MCF 10A (cell line): ENCODE measurements at regions not wholly inside any gene's neighbourhood (a gene's known extent, or its start where the extent isn't known, plus 50 kb on each side); places are given as distances from the start of the nearest gene placed in this dataset.

Experiments
- BruUV-seq: library from RNA; stranded (reverse); fragments of 400-500 nt; replicated peaks from 2 replicates; lab custom pipeline; 2021; lab: Mats Ljungman, UMichigan
- CTCF ChIA-PET: fragments of 300-600 bp; sonication (Branson Sonifier 250); formaldehyde crosslinking; extraction: SDS; loops from one replicate; lab custom pipeline; 2021; ENCODE audit warnings: antibody characterized with exemption, inconsistent platforms; lab: Yijun Ruan, JAX
- POLR2A ChIA-PET: fragments of 300-600, 350-650 bp; sonication (Branson Sonifier 250); formaldehyde crosslinking; extraction: SDS; loops from one replicate; lab custom pipeline; 2020; ENCODE audit warnings: antibody characterized with exemption, inconsistent platforms; lab: Yijun Ruan, JAX
- DNase-seq: peaks from one replicate; pipeline ENCODE4 v3.0.0-alpha.2; 2018; ENCODE audit not compliant: unreplicated experiment
- H3K27ac Mint-ChIP-seq: one replicate; pipeline ENCODE4 v1.8.0; 2022; ENCODE audit warnings: mild to moderate bottlenecking, low read depth, mixed read lengths; ENCODE audit not compliant: unreplicated experiment
- H3K27me3 Mint-ChIP-seq: one replicate; pipeline ENCODE4 v1.8.0; 2022; ENCODE audit warnings: mixed read lengths; ENCODE audit not compliant: insufficient read depth, unreplicated experiment
- H3K36me3 Mint-ChIP-seq: one replicate; pipeline ENCODE4 v1.8.0; 2022; ENCODE audit warnings: mild to moderate bottlenecking, moderate library complexity, mixed read lengths; ENCODE audit not compliant: insufficient read depth, unreplicated experiment
- H3K4me1 Mint-ChIP-seq: one replicate; pipeline ENCODE4 v1.8.0; 2022; ENCODE audit warnings: mixed read lengths; ENCODE audit not compliant: insufficient read depth, unreplicated experiment
- H3K4me3 Mint-ChIP-seq: one replicate; pipeline ENCODE4 v1.8.0; 2022; ENCODE audit warnings: mild to moderate bottlenecking, moderate library complexity, mixed read lengths; ENCODE audit not compliant: unreplicated experiment
- H3K9me3 Mint-ChIP-seq: one replicate; pipeline ENCODE4 v1.8.0; 2022; ENCODE audit warnings: mixed read lengths; ENCODE audit not compliant: unreplicated experiment
- intact Hi-C: fragments of 100-400 bp; cut with micrococcal nuclease; formaldehyde crosslinking; loops from 2 replicates; pipeline ENCODE4 v1.14.1; 2022
- TF ChIP-seq, protein P1 (sequence below): fragments of 200-600 bp; IDR thresholded peaks from one replicate; pipeline ENCODE4 v1.8.0; 2022; ENCODE audit warnings: antibody characterized with exemption, mild to moderate bottlenecking; ENCODE audit not compliant: unreplicated experiment

DNA sequence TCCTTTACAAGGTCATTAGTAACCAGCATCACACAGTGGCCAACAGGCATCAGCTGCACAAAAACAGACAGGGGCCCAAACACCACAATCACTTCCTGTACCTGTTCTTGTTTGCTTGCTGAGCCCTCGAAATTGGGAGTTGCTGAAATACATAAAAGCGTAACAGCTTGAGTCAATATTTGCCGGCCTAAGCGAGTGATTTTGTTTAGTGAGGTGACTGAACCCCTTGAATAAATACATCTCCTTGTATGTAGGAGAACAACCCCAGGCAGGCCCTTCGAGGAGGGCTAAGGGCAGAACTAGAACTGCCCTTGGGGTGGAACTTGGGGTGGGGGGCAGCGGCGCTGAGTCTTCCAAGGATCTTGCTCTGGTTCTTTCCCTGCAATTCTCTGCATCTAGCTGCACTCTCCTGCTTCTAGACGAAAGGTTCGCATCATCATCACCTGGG, 502.5 kb downstream of the RASEF start:
- Mint-ChIP-seq H3K27ac (no peak overlapping the region), H3K9me3 (no peaks in the 10 kb centered on the region), H3K27me3 (no peaks in the 10 kb centered on the region), H3K4me3 (no peak overlapping the region), H3K4me1 (no peaks in the 10 kb centered on the region), H3K36me3 (no peaks in the 10 kb centered on the region)
- ChIA-PET CTCF (interaction anchor here (0.6 to 1.3 kb wide), 2 partner anchors 8 to 240 kb away, joined by 3 read pairs; no protein-coding TSS in a partner anchor), POLR2A (no interaction called here)
- TF ChIP-seq, protein P1, sequence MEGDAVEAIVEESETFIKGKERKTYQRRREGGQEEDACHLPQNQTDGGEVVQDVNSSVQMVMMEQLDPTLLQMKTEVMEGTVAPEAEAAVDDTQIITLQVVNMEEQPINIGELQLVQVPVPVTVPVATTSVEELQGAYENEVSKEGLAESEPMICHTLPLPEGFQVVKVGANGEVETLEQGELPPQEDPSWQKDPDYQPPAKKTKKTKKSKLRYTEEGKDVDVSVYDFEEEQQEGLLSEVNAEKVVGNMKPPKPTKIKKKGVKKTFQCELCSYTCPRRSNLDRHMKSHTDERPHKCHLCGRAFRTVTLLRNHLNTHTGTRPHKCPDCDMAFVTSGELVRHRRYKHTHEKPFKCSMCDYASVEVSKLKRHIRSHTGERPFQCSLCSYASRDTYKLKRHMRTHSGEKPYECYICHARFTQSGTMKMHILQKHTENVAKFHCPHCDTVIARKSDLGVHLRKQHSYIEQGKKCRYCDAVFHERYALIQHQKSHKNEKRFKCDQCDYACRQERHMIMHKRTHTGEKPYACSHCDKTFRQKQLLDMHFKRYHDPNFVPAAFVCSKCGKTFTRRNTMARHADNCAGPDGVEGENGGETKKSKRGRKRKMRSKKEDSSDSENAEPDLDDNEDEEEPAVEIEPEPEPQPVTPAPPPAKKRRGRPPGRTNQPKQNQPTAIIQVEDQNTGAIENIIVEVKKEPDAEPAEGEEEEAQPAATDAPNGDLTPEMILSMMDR = no peak
- DNase-seq = no peak
- BruUV-seq = no TSS peak
- intact Hi-C loops = no loop called here

DNA sequence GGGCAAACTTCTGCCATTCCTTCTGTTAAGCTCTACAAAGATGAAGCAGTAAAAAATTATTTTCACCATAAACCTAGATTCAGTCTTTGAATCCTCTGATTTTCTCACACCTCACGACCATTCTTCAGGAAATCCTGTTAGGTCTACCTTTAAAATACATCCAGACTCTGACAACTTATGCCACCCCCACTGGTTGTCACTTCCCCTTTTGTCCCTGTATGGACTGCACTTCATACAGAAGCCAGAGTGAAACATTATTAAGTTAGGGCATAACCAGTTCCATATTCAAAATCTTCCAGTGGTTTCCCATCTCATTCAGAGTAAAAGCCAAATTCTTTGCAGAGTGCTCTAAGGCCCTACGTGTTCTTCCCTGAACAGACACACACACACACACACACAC, 499.8 kb downstream of the RASEF start:
- no peaks in the 10 kb centered on the region for H3K27me3 Mint-ChIP-seq

DNA sequence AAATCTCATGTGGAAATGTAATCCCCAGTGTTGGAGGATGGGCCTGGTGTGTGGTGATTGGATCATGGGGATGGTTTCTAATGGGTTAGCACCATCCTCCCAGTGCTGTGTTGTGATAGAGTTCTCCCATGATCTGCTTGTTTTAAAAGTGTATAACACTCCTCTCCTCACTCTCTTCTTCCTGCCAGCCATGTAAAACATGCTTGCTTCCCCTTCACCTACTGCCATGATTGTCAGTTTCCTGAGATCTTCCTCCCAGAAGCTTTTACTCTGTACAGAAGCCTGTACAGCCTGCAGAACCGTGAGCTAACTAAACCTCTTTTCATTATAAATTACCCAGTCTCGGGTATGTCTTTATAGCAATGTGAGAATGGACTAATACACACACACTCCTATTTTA, 499.1 kb downstream of the RASEF start:
- TF ChIP-seq, protein P1 = no peak
- Mint-ChIP-seq H3K36me3 (no peaks in the 10 kb centered on the region), H3K4me3 (no peak overlapping the region), H3K27ac (no peak overlapping the region), H3K27me3 (no peaks in the 10 kb centered on the region), H3K4me1 (no peaks in the 10 kb centered on the region), H3K9me3 (no peaks in the 10 kb centered on the region)
- BruUV-seq = no TSS peak
- POLR2A ChIA-PET = no interaction called here
- CTCF ChIA-PET = no interaction called here
- intact Hi-C loops = no loop called here
- no peak for DNase-seq

More for the DNA sequence above, 499.8 kb downstream of the RASEF start:
- H3K27ac Mint-ChIP-seq = no peak overlapping the region
- H3K4me1 Mint-ChIP-seq = no peaks in the 10 kb centered on the region
- ChIA-PET POLR2A (interaction anchor here (0.6 kb wide), 1 partner anchor 512 kb away, joined by 3 read pairs; no protein-coding TSS in a partner anchor), CTCF (interaction anchor here (0.7 kb wide), 1 partner anchor 138 kb away, joined by 3 read pairs; no protein-coding TSS in a partner anchor)
- no peaks in the 10 kb centered on the region for H3K9me3 Mint-ChIP-seq
- intact Hi-C loops = no loop called here
- BruUV-seq = no TSS peak
- DNase-seq = no peak
- no peak overlapping the region for H3K4me3 Mint-ChIP-seq
- no peaks in the 10 kb centered on the region for H3K36me3 Mint-ChIP-seq
- TF ChIP-seq, protein P1 = no peak

- Mint-ChIP-seq H3K9me3 (no peaks in the 10 kb centered on the region), H3K27ac (no peak overlapping the region), H3K4me1 (no peaks in the 10 kb centered on the region), H3K36me3 (no peaks in the 10 kb centered on the region), H3K4me3 (no peak overlapping the region), H3K27me3 (no peaks in the 10 kb centered on the region)
- ChIA-PET POLR2A (no interaction called here), CTCF (interaction anchor here (1.2 kb wide), 1 partner anchor 41 kb away, joined by 4 read pairs; no protein-coding TSS in a partner anchor)
- no TSS peak for BruUV-seq
- intact Hi-C loops = no loop called here
- no peak for DNase-seq
- TF ChIP-seq, protein P1 = no peak
Measured at GRCh38 chr9:82565188-82565969, 497.6 kb downstream of the RASEF start.
